HG03139 (cell line): ENCODE measurements at regions not wholly inside any gene's neighbourhood (a gene's known extent, or its start where the extent isn't known, plus 50 kb on each side); places are given as distances from the start of the nearest gene placed in this dataset.

ENCODE experiments used
- ATAC-seq: cut with Tn5 transposase; IDR thresholded peaks from one replicate; pipeline ENCODE4 v1.9.1; 2021; ENCODE audit not compliant: unreplicated experiment

DNA sequence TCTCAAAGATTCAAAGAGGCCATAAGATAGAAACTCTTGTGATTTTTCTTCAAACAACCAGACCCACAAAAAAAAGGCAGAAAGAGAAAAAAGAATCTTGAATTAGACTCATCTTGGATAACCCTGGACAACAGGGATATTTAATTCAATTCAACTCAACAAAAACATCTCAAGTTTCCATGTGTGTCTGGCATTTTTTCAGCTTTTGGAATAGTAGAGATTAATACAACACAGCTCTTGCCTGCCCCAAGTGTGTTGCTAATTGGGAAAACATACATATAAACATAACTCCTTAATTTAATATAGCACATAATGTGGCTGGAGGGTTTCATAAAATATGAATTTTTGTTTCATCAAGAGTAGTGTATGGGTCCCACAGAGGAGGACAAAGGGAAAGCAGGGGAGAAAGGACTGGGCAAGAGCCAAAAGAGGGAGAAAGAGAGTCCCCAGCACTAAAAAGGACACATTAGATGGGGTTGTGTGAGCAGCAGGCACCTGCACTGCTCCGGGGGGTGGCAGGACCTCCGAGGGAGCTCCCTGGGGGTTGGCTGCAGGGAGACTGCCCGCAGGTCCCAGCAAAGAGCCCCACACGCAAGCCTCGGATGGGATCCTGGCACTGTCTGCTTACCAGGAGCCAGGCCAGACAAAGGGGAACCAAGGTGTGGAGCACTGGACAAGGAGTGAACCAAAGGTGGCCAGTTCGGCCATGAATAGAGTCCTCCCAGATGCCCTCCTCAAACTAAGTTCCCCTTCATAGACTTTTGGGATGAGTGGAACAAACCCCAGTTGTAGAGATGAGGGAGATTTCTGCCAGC, 65.6 kb upstream of the TMEM72 start:
- ATAC-seq: no peak

DNA sequence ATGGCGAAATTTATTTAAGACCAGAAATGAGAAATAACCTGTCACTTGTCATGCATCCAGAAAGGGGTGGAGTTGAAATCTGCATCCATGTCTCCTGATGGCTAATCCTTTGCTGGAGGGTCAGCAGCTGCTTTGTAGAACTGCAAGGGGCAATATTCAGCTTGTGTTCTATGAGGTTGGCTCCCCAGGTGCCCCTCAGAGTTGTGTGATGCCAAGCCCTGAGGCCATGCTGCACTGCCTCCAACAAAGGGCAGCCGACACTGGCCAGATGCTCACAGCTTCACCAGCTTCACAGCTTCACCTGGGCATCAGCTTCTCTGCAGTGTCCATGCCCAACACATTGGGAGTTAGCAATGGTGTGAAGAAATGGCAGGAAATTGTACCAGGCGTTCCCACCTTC, 64.0 kb upstream of the TMEM72 start:
- no peak for ATAC-seq

DNA sequence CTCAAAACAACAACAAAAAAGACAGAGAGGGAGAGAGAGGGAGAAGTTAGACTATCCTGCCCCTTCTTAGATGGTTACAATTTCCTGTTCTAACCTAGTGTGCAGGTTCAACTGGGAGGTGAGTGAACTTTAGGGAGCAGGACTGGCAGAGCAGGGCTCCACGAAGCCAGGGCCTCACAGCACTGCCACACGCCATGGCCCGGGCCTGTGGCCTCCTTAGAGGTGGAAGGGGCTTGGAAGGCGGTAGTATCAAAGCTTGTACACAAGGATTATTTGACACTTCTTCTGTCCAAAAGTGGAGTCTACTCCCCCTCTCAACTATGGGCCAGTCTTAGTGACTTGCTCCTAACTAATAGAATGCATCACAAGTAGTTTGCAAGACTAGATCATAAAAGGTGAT, 62.9 kb upstream of the TMEM72 start:
- no peak for ATAC-seq

DNA sequence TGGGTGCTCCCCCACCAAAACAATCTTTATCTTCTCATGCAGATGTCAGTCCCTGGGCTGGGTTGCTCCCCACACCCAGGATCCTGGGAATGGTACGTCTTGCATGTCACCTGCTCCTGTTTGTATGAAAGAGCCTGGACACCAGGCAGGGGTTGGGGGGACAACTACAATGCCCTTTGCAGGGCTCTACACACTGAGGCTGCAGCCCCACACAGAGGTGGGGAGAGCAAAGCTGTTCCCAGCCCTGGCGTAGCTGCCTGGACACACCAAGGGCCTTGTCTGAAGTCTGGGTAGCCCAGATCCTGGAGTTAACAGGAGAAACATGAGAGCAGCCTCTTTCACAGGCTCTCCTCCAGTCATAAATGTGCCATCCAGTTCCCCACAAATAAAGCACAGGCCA, 61.2 kb upstream of the TMEM72 start:
- no peak for ATAC-seq

- no peak for ATAC-seq
Observed at GRCh38 chr10:44850356-44850934, 60.7 kb upstream of the TMEM72 start.

GRCh38 chr10:44851413-44851812, 59.7 kb upstream of the TMEM72 start:
- no peak for ATAC-seq

DNA sequence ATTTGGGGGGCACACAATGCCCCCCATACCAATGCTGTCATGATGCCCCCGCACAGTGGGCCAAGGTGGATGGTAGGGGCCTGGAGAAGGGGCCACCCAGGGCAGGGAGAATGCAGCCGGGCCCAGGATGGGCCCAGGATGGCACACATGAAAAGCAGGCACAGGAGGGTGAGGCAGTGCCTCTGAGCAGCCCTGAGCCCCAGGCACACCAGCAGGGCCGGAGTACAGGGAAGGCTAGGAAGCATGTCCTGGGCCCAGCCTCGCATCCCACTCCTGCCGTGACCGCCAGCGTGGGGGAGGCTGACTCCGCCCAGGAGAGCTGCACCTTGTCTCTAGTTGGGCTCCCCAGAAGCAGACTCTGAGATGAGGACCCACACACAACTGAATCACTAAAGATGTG, 59.3 kb upstream of the TMEM72 start:
- ATAC-seq: no peak

- no peak for ATAC-seq
Observed at GRCh38 chr10:44853148-44853734, 57.9 kb upstream of the TMEM72 start.

DNA sequence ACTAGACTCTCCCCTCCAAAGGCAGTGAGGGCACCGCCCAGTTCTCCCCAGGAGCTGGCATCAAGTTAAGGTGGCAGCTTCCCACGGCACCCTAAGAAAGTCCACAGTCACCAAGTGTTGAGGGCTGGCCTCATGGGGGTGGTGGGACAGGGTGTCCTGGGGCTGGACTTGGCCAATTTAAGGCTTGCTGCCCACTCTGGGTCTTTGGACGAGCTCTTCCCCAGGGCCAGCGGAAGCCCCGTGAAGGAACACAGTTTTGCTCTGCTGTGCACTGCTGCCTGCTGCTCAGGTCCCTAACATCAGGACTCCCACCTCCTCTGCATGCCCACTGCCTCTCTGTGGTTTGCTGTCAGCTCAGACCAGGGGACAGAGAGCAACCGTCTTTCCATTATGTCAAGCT, 57.3 kb upstream of the TMEM72 start:
- no peak for ATAC-seq

GRCh38 chr10:44854693-44855350, 56.3 kb upstream of the TMEM72 start:
- no peak for ATAC-seq

DNA sequence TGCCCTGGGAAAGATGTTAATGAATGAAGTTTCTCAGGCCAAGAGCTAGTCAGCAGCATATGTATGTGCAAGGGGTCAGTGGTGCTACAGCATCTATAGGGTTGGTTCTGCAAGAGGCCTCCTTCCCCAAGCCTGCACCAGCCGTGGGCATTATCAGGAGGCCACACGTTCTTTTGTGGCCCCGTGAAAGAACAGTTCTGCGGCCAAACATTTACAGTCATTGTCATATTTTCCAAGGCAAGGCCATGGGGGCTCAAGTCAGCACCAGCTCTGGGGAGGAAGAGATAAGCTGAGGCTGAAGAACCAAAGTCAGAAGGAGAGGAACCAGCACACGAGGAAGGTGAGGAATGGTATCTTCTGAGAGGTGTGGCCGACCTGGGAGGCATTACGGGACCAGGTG, 54.4 kb upstream of the TMEM72 start:
- ATAC-seq: no peak

DNA sequence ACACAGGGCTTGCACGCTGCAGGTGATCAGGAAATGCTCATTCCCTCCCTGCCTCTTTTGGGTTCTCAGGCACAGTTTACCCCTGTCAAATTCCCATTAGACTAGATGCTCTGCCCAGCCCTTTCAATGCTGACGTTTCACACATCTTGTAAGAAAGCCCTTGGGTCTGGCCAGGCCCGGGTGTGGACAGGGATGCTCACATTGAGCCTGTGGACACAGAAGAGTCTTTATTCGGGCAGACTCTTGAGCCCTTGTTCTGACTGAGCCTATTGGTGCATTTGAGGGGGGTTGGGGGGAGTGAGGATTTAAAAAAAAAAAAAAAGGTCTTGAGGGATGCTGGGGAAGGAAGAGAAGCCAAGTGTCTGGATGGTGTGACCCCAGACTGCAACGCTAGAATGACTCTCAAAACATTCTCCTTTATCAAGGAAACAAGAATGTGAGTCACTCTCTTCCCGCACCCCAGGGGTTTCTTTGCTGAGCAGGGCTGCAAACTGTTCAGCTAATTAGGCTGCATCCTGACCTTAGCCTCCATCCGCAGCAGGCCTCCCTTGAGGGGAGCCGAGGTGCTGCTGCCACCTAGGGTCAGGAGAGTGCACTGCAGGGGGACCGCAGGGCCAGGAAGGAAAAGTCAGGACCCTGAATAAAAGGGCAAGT, 53.6 kb upstream of the TMEM72 start:
- ATAC-seq: no peak

DNA sequence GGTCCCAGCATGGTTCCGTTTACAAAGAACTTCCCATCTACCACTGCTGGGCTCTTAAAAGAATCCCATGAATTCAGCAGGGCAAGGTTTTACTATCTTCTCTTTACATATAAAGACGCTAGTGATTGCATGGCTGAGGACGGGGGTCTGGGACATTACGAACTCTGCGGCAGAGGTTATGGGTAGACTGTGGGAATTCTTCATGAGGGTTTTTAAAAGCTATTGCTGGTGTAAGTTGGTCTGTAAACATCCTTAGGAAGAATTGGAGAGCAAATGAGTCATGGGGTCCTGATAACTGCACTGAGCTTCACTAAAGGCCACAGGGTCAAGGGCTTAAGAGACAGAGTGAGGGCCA, 53.1 kb upstream of the TMEM72 start:
- ATAC-seq: no peak

GRCh38 chr10:44858988-44859387, 52.1 kb upstream of the TMEM72 start:
- no peak for ATAC-seq

DNA sequence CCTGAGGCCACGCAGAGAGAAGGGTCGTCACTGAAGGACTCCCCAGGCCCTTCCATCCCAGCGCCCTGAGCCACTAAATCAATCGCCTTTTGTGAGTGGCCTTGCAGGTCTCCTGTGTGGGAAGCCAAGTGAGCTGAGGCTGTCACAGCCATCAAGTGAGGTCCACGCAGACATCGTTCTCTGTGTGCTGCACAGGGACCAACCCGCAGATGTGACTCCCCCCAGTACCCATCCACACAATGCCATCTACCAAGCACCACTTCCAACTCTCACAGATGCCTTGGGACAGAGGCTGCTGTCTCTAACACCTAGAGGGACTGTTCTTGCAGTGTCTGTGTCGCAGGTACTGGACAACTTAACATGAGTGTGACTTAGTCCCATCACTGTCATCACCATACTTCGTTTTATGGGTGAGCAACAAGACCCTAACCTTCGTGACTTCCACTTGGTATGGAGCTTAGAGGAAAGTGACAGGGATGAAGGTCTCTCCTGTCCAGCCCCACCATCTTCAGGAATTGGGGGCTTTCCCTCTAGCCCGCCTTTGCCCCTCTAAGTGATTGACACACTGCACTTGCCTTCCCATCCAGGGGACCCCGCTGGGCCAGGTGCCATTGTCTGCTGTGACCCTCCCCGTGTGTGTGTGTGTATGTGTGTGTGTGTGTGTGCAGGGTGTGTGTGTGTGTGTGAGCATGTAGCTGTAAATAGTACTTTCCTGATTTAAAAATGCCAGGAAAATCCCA, 51.4 kb upstream of the TMEM72 start:
- ATAC-seq: no peak

- no peak for ATAC-seq
Observed at GRCh38 chr10:44860811-44861736, 50.1 kb upstream of the TMEM72 start.
